Left renal cortex interstitium (tissue), 4 donors: ENCODE measurements at regions not wholly inside any gene's neighbourhood (a gene's known extent, or its start where the extent isn't known, plus 50 kb on each side); places are given as distances from the start of the nearest gene placed in this dataset.
"Not testable (repeated sequence)": the region's sequence is repeated elsewhere in the genome, so short reads cannot be mapped to it uniquely, and the experiment has no call there.

ENCODE experiments used
- DNase-seq, 4 donors: peaks; one replicate each; pipeline ENCODE4 v3.0.0-alpha.2; 2013; ENCODE audit warnings: low read depth in 4 of 4, low spot score in 2 of 4, missing footprints in 1 of 4

- no peak for DNase-seq
These were observed 374.0 kb upstream of the NOX3 start for GRCh38 chr6:155829646-155830045.

GRCh38 chr6:155828989-155829388, 373.4 kb upstream of the NOX3 start:
- no peak for DNase-seq

GRCh38 chr6:155818698-155819097, 363.1 kb upstream of the NOX3 start:
- DNase-seq: no peak

GRCh38 chr6:155813548-155813947, 357.9 kb upstream of the NOX3 start:
- no peak for DNase-seq

- no peak for DNase-seq
These were observed 351.6 kb upstream of the NOX3 start for GRCh38 chr6:155807243-155807642.

- no peak for DNase-seq
These were observed 345.4 kb upstream of the NOX3 start for GRCh38 chr6:155801046-155801445.

- DNase-seq: not testable (repeated sequence)
These were observed 343.2 kb upstream of the NOX3 start for GRCh38 chr6:155798876-155799275.

GRCh38 chr6:155795173-155795796, 339.6 kb upstream of the NOX3 start:
- no peak for DNase-seq

- DNase-seq: no peak
These were observed 336.3 kb upstream of the NOX3 start for GRCh38 chr6:155791891-155792290.

- DNase-seq: no peak
These were observed 335.5 kb upstream of the NOX3 start for GRCh38 chr6:155791186-155791585.

GRCh38 chr6:155787168-155787567, 331.5 kb upstream of the NOX3 start:
- DNase-seq: no peak

- no peak for DNase-seq
These were observed 330.9 kb upstream of the NOX3 start for GRCh38 chr6:155786528-155786927.

- peak in 1 of 4 donors; percentile 47 for DNase-seq
These were observed 327.3 kb upstream of the NOX3 start for GRCh38 chr6:155782739-155783459.

GRCh38 chr6:155782320-155782731, 326.7 kb upstream of the NOX3 start:
- DNase-seq: peak; percentile 49 to 62 (median 52)

GRCh38 chr6:155779456-155779855, 323.8 kb upstream of the NOX3 start:
- DNase-seq: no peak

- no peak for DNase-seq
These were observed 322.7 kb upstream of the NOX3 start for GRCh38 chr6:155778336-155778735.

- no peak for DNase-seq
These were observed 316.2 kb upstream of the NOX3 start for GRCh38 chr6:155771822-155772221.

GRCh38 chr6:155770856-155771255, 315.2 kb upstream of the NOX3 start:
- DNase-seq: no peak

- no peak for DNase-seq
These were observed 314.7 kb upstream of the NOX3 start for GRCh38 chr6:155770313-155770712.

GRCh38 chr6:155765275-155766194, 309.9 kb upstream of the NOX3 start:
- no peak for DNase-seq

GRCh38 chr6:155762649-155763048, 307.0 kb upstream of the NOX3 start:
- DNase-seq: no peak
